DOHH2 (cell line): ENCODE measurements at regions not wholly inside any gene's neighbourhood (a gene's known extent, or its start where the extent isn't known, plus 50 kb on each side); places are given as distances from the start of the nearest gene placed in this dataset.

Source experiments
- H3F3A ChIP-seq: fragments of 200-600 bp; sonication (generic), shearing (Covaris generic); 2 replicates; pipeline ENCODE4 v1.6.0; 2016; ENCODE audit warnings: antibody characterized with exemption, mild to moderate bottlenecking; ENCODE audit not compliant: control insufficient read depth, insufficient read depth
- H3K27ac ChIP-seq: fragments of 200-600 bp; sonication (generic); 2 replicates; pipeline ENCODE4 v1.5.1; 2014; ENCODE audit warnings: low read depth, mild to moderate bottlenecking, low read length, moderate library complexity
- H3K27me3 ChIP-seq: fragments of 200-600 bp; sonication (generic); 2 replicates; pipeline ENCODE4 v1.6.1; 2014; ENCODE audit warnings: mild to moderate bottlenecking, low read length, mixed read lengths; ENCODE audit not compliant: control insufficient read depth
- H3K36me3 ChIP-seq: fragments of 200-600 bp; sonication (generic); 2 replicates; pipeline ENCODE4 v1.6.1; 2014; ENCODE audit warnings: mild to moderate bottlenecking, low read length, moderate library complexity, mixed read lengths; ENCODE audit not compliant: control insufficient read depth
- H3K4me1 ChIP-seq: fragments of 200-600 bp; sonication (generic); 2 replicates; pipeline ENCODE4 v1.6.1; 2014; ENCODE audit warnings: mild to moderate bottlenecking, low read length, mixed read lengths; ENCODE audit not compliant: control insufficient read depth
- H3K4me2 ChIP-seq: fragments of 200-600 bp; sonication (generic); 2 replicates; pipeline ENCODE4 v1.6.0; 2014; ENCODE audit warnings: mild to moderate bottlenecking, low read length, moderate library complexity
- H3K4me3 ChIP-seq: fragments of 200-600 bp; sonication (generic); 2 replicates; pipeline ENCODE4 v1.5.1; 2014; ENCODE audit warnings: mild to moderate bottlenecking, low read length, mixed read lengths
- H3K79me2 ChIP-seq: fragments of 200-600 bp; sonication (generic); 2 replicates; pipeline ENCODE4 v1.6.1; 2014; ENCODE audit warnings: mild to moderate bottlenecking, low read length, mixed read lengths; ENCODE audit not compliant: control insufficient read depth
- H3K9me2 ChIP-seq: fragments of 200-600 bp; sonication (generic); replicated peaks from 2 replicates; pipeline ENCODE4 v1.6.1; 2014; ENCODE audit warnings: mild to moderate bottlenecking, low read length, mixed read lengths; ENCODE audit not compliant: control insufficient read depth
- H3K9me3 ChIP-seq: fragments of 200-600 bp; sonication (generic); 2 replicates; pipeline ENCODE4 v1.6.1; 2014; ENCODE audit warnings: antibody characterized with exemption, low read length, mixed read lengths; ENCODE audit not compliant: control insufficient read depth, insufficient read depth
- H4K20me1 ChIP-seq: fragments of 200-600 bp; sonication (generic); 2 replicates; pipeline ENCODE4 v1.6.0; 2014; ENCODE audit warnings: low read depth, mild to moderate bottlenecking, antibody characterized with exemption, low read length, moderate library complexity; ENCODE audit not compliant: control insufficient read depth, insufficient read depth
- CTCF ChIP-seq: fragments of 200-600 bp; sonication (generic); IDR thresholded peaks from one replicate; pipeline ENCODE4 v1.5.1; 2014; ENCODE audit warnings: antibody characterized with exemption, mild to moderate bottlenecking, low read depth, low read length; ENCODE audit not compliant: poor library complexity, severe bottlenecking
- EZH2phosphoT487 ChIP-seq: fragments of 200-600 bp; sonication (generic); IDR thresholded peaks from 2 replicates; pipeline ENCODE4 v1.6.1; 2017; ENCODE audit warnings: borderline replicate concordance, mild to moderate bottlenecking, antibody characterized with exemption, low read length, moderate library complexity, mixed read lengths

- Histone ChIP-seq H3K4me3 (no peak overlapping the region), H3K79me2 (no peaks in the 10 kb centered on the region), H3K27ac (no peak overlapping the region), H3K27me3 (no peaks in the 10 kb centered on the region), H3K9me3 (no peaks in the 10 kb centered on the region), H3K9me2 (no peaks in the 10 kb centered on the region), H3K4me2 (no peak overlapping the region), H3K4me1 (no peaks in the 10 kb centered on the region), H4K20me1 (no peaks in the 10 kb centered on the region), H3K36me3 (no peaks in the 10 kb centered on the region), H3F3A (no peaks in the 10 kb centered on the region)
- TF ChIP-seq EZH2phosphoT487: no peak
- no peak for TF ChIP-seq CTCF
These were observed 225.9 kb upstream of the BTBD3 start for GRCh38 chr20:11691766-11692165.

- Histone ChIP-seq H3K27me3 (no peaks in the 10 kb centered on the region), H4K20me1 (no peaks in the 10 kb centered on the region), H3K4me3 (no peak overlapping the region), H3K9me2 (no peaks in the 10 kb centered on the region), H3K4me2 (no peak overlapping the region), H3K27ac (no peak overlapping the region), H3K9me3 (no peaks in the 10 kb centered on the region), H3K4me1 (no peaks in the 10 kb centered on the region), H3K36me3 (no peaks in the 10 kb centered on the region), H3K79me2 (no peaks in the 10 kb centered on the region), H3F3A (no peaks in the 10 kb centered on the region)
- TF ChIP-seq EZH2phosphoT487 (no peak), CTCF (no peak)
These were observed 225.1 kb upstream of the BTBD3 start for GRCh38 chr20:11692567-11692966.

- no peak overlapping the region for H3K4me2 ChIP-seq
- TF ChIP-seq CTCF (no peak), EZH2phosphoT487 (no peak)
- H3K36me3 ChIP-seq: no peaks in the 10 kb centered on the region
- H3K9me2 ChIP-seq: no peaks in the 10 kb centered on the region
- H3K4me3 ChIP-seq: no peak overlapping the region
- no peaks in the 10 kb centered on the region for H3K4me1 ChIP-seq
- H3F3A ChIP-seq: no peaks in the 10 kb centered on the region
- H4K20me1 ChIP-seq: no peaks in the 10 kb centered on the region
- H3K27ac ChIP-seq: no peak overlapping the region
- H3K9me3 ChIP-seq: no peaks in the 10 kb centered on the region
- no peaks in the 10 kb centered on the region for H3K27me3 ChIP-seq
- no peaks in the 10 kb centered on the region for H3K79me2 ChIP-seq
These were observed 223.2 kb upstream of the BTBD3 start for GRCh38 chr20:11694467-11694866.

GRCh38 chr20:11697055-11697454, 220.6 kb upstream of the BTBD3 start:
- no peak overlapping the region for H3K4me2 ChIP-seq
- H4K20me1 ChIP-seq: no peaks in the 10 kb centered on the region
- no peaks in the 10 kb centered on the region for H3K9me3 ChIP-seq
- no peak overlapping the region for H3K27ac ChIP-seq
- no peaks in the 10 kb centered on the region for H3K79me2 ChIP-seq
- H3K36me3 ChIP-seq: no peaks in the 10 kb centered on the region
- TF ChIP-seq EZH2phosphoT487 (no peak), CTCF (no peak)
- no peak overlapping the region for H3K4me3 ChIP-seq
- H3K27me3 ChIP-seq: no peaks in the 10 kb centered on the region
- H3K9me2 ChIP-seq: no peaks in the 10 kb centered on the region
- H3K4me1 ChIP-seq: no peaks in the 10 kb centered on the region
- no peaks in the 10 kb centered on the region for H3F3A ChIP-seq
